IMR-90 (cell line): ENCODE measurements at regions not wholly inside any gene's neighbourhood (a gene's known extent, or its start where the extent isn't known, plus 50 kb on each side); places are given as distances from the start of the nearest gene placed in this dataset.

ENCODE experiments used
- ATAC-seq: fragments of 200-7000 bp; cut with Tn5 transposase; 2 replicates; pipeline ENCODE4 v1.9.1; 2020; ENCODE audit warnings: low read depth, mild to moderate bottlenecking, moderate library complexity
- BruUV-seq: library from RNA; stranded (reverse); fragments of 400-500 nt; replicated peaks from 2 replicates; lab custom pipeline; 2021; lab: Mats Ljungman, UMichigan
- CTCF ChIA-PET: fragments of 300-600 bp; formaldehyde crosslinking; extraction: SDS; loops from one replicate; lab custom pipeline; 2021; ENCODE audit warnings: antibody characterized with exemption; lab: Yijun Ruan, JAX
- POLR2A ChIA-PET: fragments of 300-600 bp; sonication (Branson Sonifier 250); formaldehyde crosslinking; loops from one replicate; lab custom pipeline; 2022; ENCODE audit warnings: antibody characterized with exemption; ENCODE audit not compliant: unreplicated experiment; lab: Charles Lee
- DNase-seq: peaks from one replicate; pipeline ENCODE4 v3.0.0; 2013
- H2AFZ ChIP-seq: replicated peaks from 2 replicates; pipeline ENCODE3; 2013; ENCODE audit warnings: low read length, mild to moderate bottlenecking; ENCODE audit not compliant: poor library complexity
- H2AK5ac ChIP-seq: 2 replicates; pipeline ENCODE4 v1.6.1; 2013; ENCODE audit warnings: low read depth, low read length, inconsistent platforms
- H2AK9ac ChIP-seq: replicated peaks from 2 replicates; pipeline ENCODE3; 2013; ENCODE audit warnings: mild to moderate bottlenecking, low read depth, low read length, moderate library complexity; ENCODE audit not compliant: poor library complexity
- H2BK120ac ChIP-seq: 2 replicates; pipeline ENCODE4 v1.6.1; 2013; ENCODE audit warnings: low read depth, low read length, inconsistent platforms
- H2BK15ac ChIP-seq: 3 replicates; pipeline ENCODE4 v1.6.1; 2013; ENCODE audit warnings: low read depth, low read length, inconsistent platforms
- H2BK20ac ChIP-seq: 2 replicates; pipeline ENCODE4 v1.6.1; 2013; ENCODE audit warnings: low read depth, mild to moderate bottlenecking, inconsistent platforms, low read length, moderate library complexity
- H2BK5ac ChIP-seq: 2 replicates; pipeline ENCODE4 v1.6.1; 2013; ENCODE audit warnings: mild to moderate bottlenecking, low read depth, low read length, inconsistent platforms; ENCODE audit not compliant: poor library complexity, severe bottlenecking
- H3K14ac ChIP-seq: replicated peaks from 2 replicates; pipeline ENCODE4 v1.6.1; 2013; ENCODE audit warnings: low read depth, low read length, inconsistent platforms
- H3K18ac ChIP-seq: 2 replicates; pipeline ENCODE4 v1.6.1; 2013; ENCODE audit warnings: low read depth, low read length, control low read depth
- H3K23ac ChIP-seq: 2 replicates; pipeline ENCODE4 v1.6.1; 2013; ENCODE audit warnings: low read depth, low read length, inconsistent platforms
- H3K27ac ChIP-seq: 2 replicates; pipeline ENCODE4 v1.5.1; 2013; ENCODE audit warnings: mild to moderate bottlenecking, control low read depth, low read length; ENCODE audit not compliant: insufficient read depth
- H3K27me3 ChIP-seq: 2 replicates; pipeline ENCODE4 v1.6.1; 2013; ENCODE audit warnings: low read length; ENCODE audit not compliant: control insufficient read depth, insufficient read depth
- H3K36me3 ChIP-seq: 2 replicates; pipeline ENCODE4 v1.6.1; 2013; ENCODE audit warnings: low read length, mixed read lengths; ENCODE audit not compliant: control insufficient read depth, insufficient read depth
- H3K4ac ChIP-seq: 2 replicates; pipeline ENCODE4 v1.6.1; 2013; ENCODE audit warnings: low read depth, low read length, inconsistent platforms
- H3K4me1 ChIP-seq: 2 replicates; pipeline ENCODE4 v1.6.1; 2013; ENCODE audit warnings: low read length, mixed read lengths; ENCODE audit not compliant: control insufficient read depth, insufficient read depth
- H3K4me2 ChIP-seq: 2 replicates; pipeline ENCODE4 v1.6.1; 2013; ENCODE audit warnings: low read depth, mild to moderate bottlenecking, control low read depth, low read length, moderate library complexity
- H3K4me3 ChIP-seq: 2 replicates; pipeline ENCODE4 v1.5.1; 2013; ENCODE audit warnings: low read depth, mild to moderate bottlenecking, control low read depth, low read length, moderate library complexity; ENCODE audit not compliant: insufficient read depth
- H3K56ac ChIP-seq: 2 replicates; pipeline ENCODE4 v1.6.1; 2013; ENCODE audit warnings: low read length, inconsistent platforms; ENCODE audit not compliant: insufficient read depth; ENCODE audit errors: extremely low read depth
- H3K79me1 ChIP-seq, 2 experiments: 2 replicates each; pipeline ENCODE4 v1.6.1; 2013; ENCODE audit warnings: low read length in 2 of 2, inconsistent platforms in 1 of 2, low read depth in 1 of 2
- H3K9ac ChIP-seq: 2 replicates; pipeline ENCODE4 v1.6.1; 2013; ENCODE audit warnings: low read depth, low read length, control low read depth
- H3K9me1 ChIP-seq: 2 replicates; pipeline ENCODE4 v1.6.1; 2013; ENCODE audit warnings: low read length, inconsistent platforms; ENCODE audit not compliant: insufficient read depth
- H3K9me3 ChIP-seq: 2 replicates; pipeline ENCODE4 v1.6.1; 2013; ENCODE audit warnings: low read length; ENCODE audit not compliant: control insufficient read depth, insufficient read depth
- H4K20me1 ChIP-seq: 2 replicates; pipeline ENCODE4 v1.6.1; 2013; ENCODE audit warnings: low read length, inconsistent platforms; ENCODE audit not compliant: insufficient read depth
- H4K5ac ChIP-seq: 2 replicates; pipeline ENCODE4 v1.6.1; 2013; ENCODE audit warnings: mild to moderate bottlenecking, low read depth, low read length, control low read depth
- H4K8ac ChIP-seq, 2 experiments: 2 replicates each; pipeline ENCODE4 v1.6.1; 2013; ENCODE audit warnings: low read depth in 2 of 2, low read length in 2 of 2, control low read depth in 1 of 2, inconsistent platforms in 1 of 2
- H4K91ac ChIP-seq: 2 replicates; pipeline ENCODE4 v1.6.1; 2013; ENCODE audit warnings: low read depth, low read length, inconsistent platforms; ENCODE audit not compliant: insufficient read depth
- CEBPB ChIP-seq: IDR thresholded peaks from 2 replicates; pipeline ENCODE4 v1.6.1; 2012; ENCODE audit warnings: low read depth, low read length, improper control_type of control experiment
- CHD1 ChIP-seq: IDR thresholded peaks from 2 replicates; pipeline ENCODE4 v1.6.1; 2012; ENCODE audit warnings: low read depth, low read length, improper control_type of control experiment
- MAFK ChIP-seq: IDR thresholded peaks from 2 replicates; pipeline ENCODE4 v1.6.1; 2012; ENCODE audit warnings: low read depth, low read length, improper control_type of control experiment
- MXI1 ChIP-seq: IDR thresholded peaks from 2 replicates; pipeline ENCODE4 v1.6.1; 2012; ENCODE audit warnings: low read depth, mild to moderate bottlenecking, low read length, moderate library complexity, borderline replicate concordance
- RAD21 ChIP-seq: IDR thresholded peaks from 2 replicates; pipeline ENCODE4 v1.6.1; 2012; ENCODE audit warnings: low read length, improper control_type of control experiment
- RFX5 ChIP-seq: IDR thresholded peaks from 2 replicates; pipeline ENCODE4 v1.8.0; 2012; ENCODE audit warnings: low read depth, mild to moderate bottlenecking, low read length, moderate library complexity
- WGBS, 2 experiments: methylation state at CpG; one replicate each; pipeline versions ENCODE4 v1.1.5 to v1.1.7; 2013; ENCODE audit warnings: missing lambda C conversion rate in 2 of 2; ENCODE audit not compliant: insufficient read length in 1 of 2; ENCODE audit errors: extremely low coverage in 2 of 2; 5-methylcytosine and 5-hydroxymethylcytosine counted together
- dilution Hi-C: fragments of 300-500 bp; cut with HindIII; formaldehyde crosslinking; loops from one replicate; pipeline ENCODE4 v1.14.3; 2018; ENCODE audit warnings: low sequenced_read_pairs; ENCODE audit not compliant: unreplicated experiment
- in situ Hi-C: fragments of 300-500 bp; cut with MboI; formaldehyde crosslinking; loops from 3 replicates; pipeline ENCODE4 v1.14.3; 2019; ENCODE audit warnings: low sequenced_read_pairs, inconsistent platforms, mixed read lengths
- intact Hi-C: fragments of 100-400 bp; cut with micrococcal nuclease; formaldehyde crosslinking; loops from 2 replicates; pipeline ENCODE4 v1.10.0; 2022
- TF ChIP-seq, protein P1 (sequence below): fragments of 150-350 bp; IDR thresholded peaks from 2 replicates; pipeline ENCODE4 v1.6.1; 2016; ENCODE audit warnings: low read depth, mild to moderate bottlenecking, low read length, moderate library complexity, borderline replicate concordance
- TF ChIP-seq, protein P2 (sequence below): conservative IDR thresholded peaks from 2 replicates; pipeline ENCODE4 v1.5.1; 2012; ENCODE audit warnings: mild to moderate bottlenecking, low read depth, low read length, improper control_type of control experiment

DNA sequence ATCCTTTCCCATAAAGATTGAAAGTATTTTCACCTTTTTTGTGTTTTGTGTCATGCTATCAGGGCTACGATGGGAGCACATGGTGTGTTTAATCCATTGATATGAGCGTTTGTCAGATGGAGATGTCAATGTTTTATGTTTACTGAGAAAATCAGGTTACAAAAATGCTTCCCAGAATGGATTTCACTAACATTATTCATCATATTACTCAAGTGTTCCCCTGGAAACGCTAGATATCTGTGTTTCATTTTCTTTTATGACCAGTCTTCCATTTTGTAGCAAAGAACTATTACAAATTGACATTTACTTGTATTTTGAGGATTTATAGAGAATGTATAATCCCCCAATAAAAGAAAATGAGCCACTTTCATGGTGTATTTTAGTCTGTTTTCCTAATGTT, 293.5 kb upstream of the AKR1E2 start:
- H3K27ac ChIP-seq, result no peak overlapping the region
- POLR2A ChIA-PET, result no interaction called here
- peak overlapping the region; percentile 27; the same call in 1 of the 2 replicates for H2BK20ac ChIP-seq
- ATAC-seq (peak; percentile 42; the same call in 1 of the 2 replicates), DNase-seq (peak; percentile 66)
- H4K5ac ChIP-seq, result peak overlapping the region; percentile 9; the same call in 1 of the 2 replicates
- no peak overlapping the region for H3K4me3 ChIP-seq
- H2BK5ac ChIP-seq, result peak overlapping the region; percentile 49
- no peaks in the 10 kb centered on the region for H3K27me3 ChIP-seq
- H2BK120ac ChIP-seq, result peak overlapping the region; percentile 51; the same call in 1 of the 2 replicates
- H3K9ac ChIP-seq, result no peak overlapping the region
- H3K4ac ChIP-seq, result no peak overlapping the region; the same call in 1 of the 2 replicates
- no peak overlapping the region; the same call in 1 of the 2 replicates for H3K14ac ChIP-seq
- H3K18ac ChIP-seq, result no peak overlapping the region; the same call in 1 of the 2 replicates
- no peak overlapping the region for H3K56ac ChIP-seq
- no peak overlapping the region for H4K8ac ChIP-seq
- BruUV-seq, result no TSS peak
- no CpG with 5 or more reads among the region's 3 CpGs for WGBS, 2 experiments
- no peak overlapping the region for H4K91ac ChIP-seq
- no peak overlapping the region for H2AK9ac ChIP-seq
- in situ Hi-C loops, result no loop called here
- H4K20me1 ChIP-seq, result no peaks in the 10 kb centered on the region
- H3K79me1 ChIP-seq, result no peaks in the 10 kb centered on the region
- H3K36me3 ChIP-seq, result no peaks in the 10 kb centered on the region
- peaks cover 4% of the 10 kb centered on the region for H3K4me1 ChIP-seq
- peak overlapping the region; percentile 36; the same call in 1 of the 2 replicates for H3K4me2 ChIP-seq
- no peak overlapping the region for H2AK5ac ChIP-seq
- H2BK15ac ChIP-seq, result no peak overlapping the region
- dilution Hi-C loops, result no loop called here
- H3K9me1 ChIP-seq, result peaks cover 1% of the 10 kb centered on the region
- peak overlapping the region; percentile 53; the same call in 1 of the 2 replicates for H3K23ac ChIP-seq
- intact Hi-C loops, result no loop called here
- no peak overlapping the region for H2AFZ ChIP-seq
- CTCF ChIA-PET, result no interaction called here
- peaks cover 2% of the 10 kb centered on the region; the same call in 1 of the 2 replicates for H3K9me3 ChIP-seq
- TF ChIP-seq MAFK, result no peak
- no peak for TF ChIP-seq CHD1
- no peak for TF ChIP-seq RFX5
- no peak for TF ChIP-seq RAD21
- TF ChIP-seq, protein P1, sequence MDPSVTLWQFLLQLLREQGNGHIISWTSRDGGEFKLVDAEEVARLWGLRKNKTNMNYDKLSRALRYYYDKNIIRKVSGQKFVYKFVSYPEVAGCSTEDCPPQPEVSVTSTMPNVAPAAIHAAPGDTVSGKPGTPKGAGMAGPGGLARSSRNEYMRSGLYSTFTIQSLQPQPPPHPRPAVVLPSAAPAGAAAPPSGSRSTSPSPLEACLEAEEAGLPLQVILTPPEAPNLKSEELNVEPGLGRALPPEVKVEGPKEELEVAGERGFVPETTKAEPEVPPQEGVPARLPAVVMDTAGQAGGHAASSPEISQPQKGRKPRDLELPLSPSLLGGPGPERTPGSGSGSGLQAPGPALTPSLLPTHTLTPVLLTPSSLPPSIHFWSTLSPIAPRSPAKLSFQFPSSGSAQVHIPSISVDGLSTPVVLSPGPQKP, result no peak
- TF ChIP-seq, protein P2, sequence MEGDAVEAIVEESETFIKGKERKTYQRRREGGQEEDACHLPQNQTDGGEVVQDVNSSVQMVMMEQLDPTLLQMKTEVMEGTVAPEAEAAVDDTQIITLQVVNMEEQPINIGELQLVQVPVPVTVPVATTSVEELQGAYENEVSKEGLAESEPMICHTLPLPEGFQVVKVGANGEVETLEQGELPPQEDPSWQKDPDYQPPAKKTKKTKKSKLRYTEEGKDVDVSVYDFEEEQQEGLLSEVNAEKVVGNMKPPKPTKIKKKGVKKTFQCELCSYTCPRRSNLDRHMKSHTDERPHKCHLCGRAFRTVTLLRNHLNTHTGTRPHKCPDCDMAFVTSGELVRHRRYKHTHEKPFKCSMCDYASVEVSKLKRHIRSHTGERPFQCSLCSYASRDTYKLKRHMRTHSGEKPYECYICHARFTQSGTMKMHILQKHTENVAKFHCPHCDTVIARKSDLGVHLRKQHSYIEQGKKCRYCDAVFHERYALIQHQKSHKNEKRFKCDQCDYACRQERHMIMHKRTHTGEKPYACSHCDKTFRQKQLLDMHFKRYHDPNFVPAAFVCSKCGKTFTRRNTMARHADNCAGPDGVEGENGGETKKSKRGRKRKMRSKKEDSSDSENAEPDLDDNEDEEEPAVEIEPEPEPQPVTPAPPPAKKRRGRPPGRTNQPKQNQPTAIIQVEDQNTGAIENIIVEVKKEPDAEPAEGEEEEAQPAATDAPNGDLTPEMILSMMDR, result no peak
- no peak for TF ChIP-seq MXI1
- TF ChIP-seq CEBPB, result no peak
